SW480 (cell line): ENCODE measurements at regions not wholly inside any gene's neighbourhood (a gene's known extent, or its start where the extent isn't known, plus 50 kb on each side); places are given as distances from the start of the nearest gene placed in this dataset.

Experiments
- DNase-seq: peaks from one replicate; pipeline ENCODE4 v3.0.0-alpha.2; 2016; ENCODE audit warnings: low spot score

GRCh38 chr11:92662601-92663360 is 306.7 kb upstream of the MTNR1B start:
- DNase-seq: no peak

- DNase-seq: no peak
Measured at GRCh38 chr11:92663539-92663938, 305.9 kb upstream of the MTNR1B start.

DNA sequence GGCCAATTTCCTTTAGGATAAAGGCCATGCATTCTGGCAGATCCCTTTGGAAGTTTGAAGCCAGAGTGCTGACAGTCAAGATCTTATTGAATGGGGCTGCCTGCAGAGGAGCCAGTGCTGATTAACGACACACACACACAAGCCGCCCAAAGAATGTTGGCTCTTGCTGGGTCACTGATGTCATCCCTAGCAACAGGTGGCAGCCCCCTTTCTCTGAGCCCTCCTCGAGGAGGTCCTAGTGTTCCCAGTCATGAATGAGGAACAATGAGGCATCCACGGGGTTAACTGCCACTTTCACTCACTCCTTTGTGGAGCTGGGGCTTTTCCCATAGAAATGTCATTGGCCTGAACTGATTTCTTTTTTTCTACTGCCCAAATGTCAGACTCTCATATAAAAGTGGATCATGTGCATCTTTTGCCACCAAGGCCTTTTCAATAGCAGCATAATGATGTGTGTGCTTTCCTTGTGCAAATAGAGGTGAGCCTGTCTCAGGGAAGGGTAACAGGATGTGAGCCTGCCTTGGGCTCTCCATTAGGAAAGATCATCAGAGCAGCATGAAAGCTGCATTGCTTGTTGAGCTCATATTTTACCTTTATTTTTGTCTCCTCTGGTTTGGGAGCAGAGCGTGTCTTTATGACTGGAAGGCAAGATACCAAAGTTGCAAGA is 301.8 kb upstream of the MTNR1B start:
- no peak for DNase-seq

GRCh38 chr11:92670308-92670890 is 299.1 kb upstream of the MTNR1B start:
- DNase-seq: no peak

GRCh38 chr11:92671081-92671480 is 298.4 kb upstream of the MTNR1B start:
- no peak for DNase-seq

- DNase-seq: no peak
Measured at GRCh38 chr11:92675303-92675702, 294.1 kb upstream of the MTNR1B start.

DNA sequence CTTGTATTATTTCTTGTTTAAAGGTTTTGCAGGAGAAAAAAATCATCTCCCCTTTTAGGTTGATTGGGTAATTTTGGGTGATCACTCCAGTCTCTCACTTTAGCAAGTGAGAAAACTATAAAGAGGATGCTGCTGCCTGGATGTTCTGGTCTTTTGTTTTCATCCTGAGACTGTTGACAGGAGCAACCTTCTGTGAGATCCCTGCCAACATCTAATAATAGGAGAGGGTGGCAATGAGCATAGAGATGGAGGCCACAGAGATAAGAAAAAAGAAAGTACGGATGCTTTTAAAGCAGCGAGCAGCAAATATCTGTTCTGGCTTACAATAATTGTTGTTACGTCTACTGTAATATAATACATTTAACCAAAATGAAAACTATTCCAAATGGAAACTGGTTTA is 293.6 kb upstream of the MTNR1B start:
- no peak for DNase-seq

GRCh38 chr11:92678008-92678611 is 291.3 kb upstream of the MTNR1B start:
- DNase-seq: no peak

DNA sequence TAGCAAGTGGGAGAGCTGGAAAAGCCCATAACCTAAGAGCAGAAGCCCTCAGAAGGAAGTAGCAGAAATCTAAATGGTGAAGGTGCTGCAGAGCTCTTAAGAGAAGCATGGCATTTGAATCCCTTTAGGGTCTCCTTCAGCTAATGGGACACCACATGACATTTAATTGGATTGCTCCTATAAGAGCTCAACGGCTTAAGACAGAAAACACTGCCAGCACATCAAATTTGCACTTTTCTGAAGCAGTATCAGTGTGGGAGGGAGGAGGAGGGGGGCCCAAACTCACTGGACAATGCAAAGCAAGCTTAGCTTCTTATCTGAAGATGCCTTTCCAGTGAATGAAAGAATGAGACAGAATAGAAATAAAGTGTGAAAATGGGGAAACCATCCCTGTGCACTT is 287.9 kb upstream of the MTNR1B start:
- DNase-seq: no peak

DNA sequence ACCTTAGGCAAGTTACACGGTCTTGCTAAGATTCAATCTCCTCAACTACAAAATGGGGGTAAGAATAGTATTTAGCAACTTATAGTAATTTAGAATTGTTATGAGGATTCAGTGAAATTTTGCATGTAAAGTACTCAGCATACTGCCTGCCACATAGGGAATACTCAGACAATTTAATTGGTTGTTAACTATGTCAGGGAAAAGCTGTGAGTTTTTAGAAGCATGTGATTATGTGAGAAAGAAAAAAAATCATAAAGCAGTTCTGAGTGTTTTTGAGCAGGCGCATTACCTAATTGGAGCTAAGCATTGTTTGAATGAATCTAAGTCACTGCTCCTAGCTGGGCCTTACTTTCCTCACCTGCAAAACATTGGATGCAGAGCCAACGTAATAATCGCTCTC is 287.3 kb upstream of the MTNR1B start:
- no peak for DNase-seq

DNA sequence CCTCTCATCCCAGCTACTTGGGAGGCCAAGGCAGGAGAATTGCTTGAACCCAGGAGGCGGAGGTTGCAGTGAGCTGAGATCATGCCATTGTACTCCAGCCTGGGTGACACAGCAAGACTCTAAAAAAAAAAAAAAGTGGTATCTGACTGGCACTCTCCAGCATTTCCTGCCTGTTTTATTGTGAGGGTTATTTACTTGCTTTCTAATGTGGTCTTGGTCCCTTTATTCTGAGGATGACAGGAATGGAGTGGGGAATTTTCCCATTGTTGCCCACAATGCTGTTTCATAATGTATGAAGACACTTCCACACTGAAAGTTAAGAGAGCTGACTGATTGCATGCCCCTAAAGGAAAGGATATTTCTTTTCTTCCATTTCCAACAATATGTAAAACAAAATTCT is 286.5 kb upstream of the MTNR1B start:
- DNase-seq: no peak

- DNase-seq: no peak
Measured at GRCh38 chr11:92685049-92685448, 284.4 kb upstream of the MTNR1B start.

DNA sequence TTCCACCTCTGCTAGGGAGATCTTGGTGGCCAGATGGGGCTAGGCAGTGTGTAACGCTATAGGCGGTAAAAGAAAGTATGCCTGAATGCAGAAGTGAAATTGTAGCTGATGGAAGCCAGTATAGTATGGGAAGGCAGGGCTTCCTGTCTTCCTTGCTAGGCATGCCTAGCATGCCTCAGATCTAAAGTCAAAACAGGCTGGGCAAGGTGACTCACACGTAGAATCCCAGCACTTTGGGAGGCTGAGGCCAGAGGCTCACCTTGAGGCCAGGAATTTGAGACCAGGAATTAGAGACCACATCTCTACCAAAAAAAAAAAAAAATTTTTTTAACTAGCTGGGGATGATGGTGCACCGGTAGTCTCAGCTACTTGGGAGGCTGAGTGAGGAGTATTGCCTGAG is 281.7 kb upstream of the MTNR1B start:
- no peak for DNase-seq

DNA sequence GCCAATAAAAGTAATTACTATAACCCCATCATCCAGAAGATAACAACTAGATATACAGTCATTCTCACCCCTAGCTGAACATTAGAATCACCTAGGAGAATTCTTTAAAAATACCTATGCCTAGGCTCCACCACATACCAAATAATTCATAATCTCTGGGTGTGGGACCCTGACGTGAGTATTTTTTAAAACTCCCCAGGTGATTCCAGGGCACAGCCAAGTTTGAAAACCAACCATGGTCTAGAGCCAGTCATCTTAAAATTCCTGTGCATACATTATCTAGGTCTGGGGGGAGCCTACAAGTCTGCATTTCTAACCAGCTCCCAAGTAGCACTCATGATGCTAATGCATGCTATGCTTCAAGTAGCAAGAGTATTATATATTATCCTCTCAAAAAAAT is 281.0 kb upstream of the MTNR1B start:
- no peak for DNase-seq

GRCh38 chr11:92692826-92693546 is 276.5 kb upstream of the MTNR1B start:
- no peak for DNase-seq

DNA sequence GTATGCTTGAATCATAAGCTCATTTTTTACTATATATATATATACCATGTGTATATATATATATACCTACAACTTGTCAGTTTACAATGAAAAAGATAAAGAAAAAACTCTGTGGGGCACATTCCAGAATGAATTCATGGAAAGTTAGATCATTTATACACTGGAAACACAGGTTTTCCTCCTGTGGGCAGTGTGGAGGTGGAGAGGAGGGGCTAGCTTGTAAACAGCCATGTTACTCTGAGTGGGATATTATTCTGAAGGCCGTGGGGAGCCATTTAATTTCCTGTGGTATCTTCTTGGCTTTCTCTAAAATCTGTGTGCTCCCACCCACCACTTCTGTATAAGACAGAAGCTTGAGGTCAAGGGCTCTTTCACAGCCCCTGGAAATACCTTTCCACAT is 273.4 kb upstream of the MTNR1B start:
- DNase-seq: no peak

DNA sequence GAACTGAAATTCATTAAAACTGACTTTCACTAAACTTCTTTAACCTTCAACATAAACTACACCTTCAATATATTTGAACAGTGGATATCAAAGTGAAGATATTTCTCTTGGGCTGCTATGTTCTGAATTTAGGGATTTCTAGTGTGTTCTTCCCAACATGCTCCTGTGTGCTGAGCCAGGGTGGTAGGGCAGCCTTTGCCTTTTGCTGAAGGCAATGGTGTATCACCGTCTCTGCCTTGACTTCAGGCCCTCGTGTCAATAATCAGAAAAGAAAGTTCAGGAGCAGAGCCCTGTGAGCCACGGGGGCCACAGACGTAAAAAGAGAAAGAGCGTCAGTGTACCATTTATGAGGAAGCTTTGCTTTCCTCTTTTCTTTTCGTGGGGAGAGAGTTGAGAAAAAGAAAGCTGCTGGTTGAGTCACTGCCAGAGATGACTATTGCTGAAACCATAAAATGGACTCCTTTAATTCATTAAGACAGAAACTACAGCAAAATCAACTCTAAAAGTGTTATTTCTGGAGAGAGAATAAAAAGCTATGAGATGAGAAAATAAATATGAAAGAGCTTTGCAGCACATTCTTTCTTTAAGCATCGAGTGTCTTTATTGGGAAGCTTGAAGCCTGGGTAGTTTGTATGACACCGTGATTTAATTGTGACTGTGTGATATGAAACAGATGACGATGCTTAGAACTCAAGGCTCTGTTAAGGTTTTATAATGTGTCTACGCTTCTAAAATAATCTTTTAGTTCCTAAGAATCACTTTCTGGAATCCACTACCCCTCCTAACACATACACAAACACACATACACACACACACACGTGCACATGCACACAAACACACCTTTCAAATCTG is 271.8 kb upstream of the MTNR1B start:
- no peak for DNase-seq

- DNase-seq: no peak
Measured at GRCh38 chr11:92698742-92699141, 270.7 kb upstream of the MTNR1B start.

- no peak for DNase-seq
Measured at GRCh38 chr11:92702037-92702804, 267.2 kb upstream of the MTNR1B start.

DNA sequence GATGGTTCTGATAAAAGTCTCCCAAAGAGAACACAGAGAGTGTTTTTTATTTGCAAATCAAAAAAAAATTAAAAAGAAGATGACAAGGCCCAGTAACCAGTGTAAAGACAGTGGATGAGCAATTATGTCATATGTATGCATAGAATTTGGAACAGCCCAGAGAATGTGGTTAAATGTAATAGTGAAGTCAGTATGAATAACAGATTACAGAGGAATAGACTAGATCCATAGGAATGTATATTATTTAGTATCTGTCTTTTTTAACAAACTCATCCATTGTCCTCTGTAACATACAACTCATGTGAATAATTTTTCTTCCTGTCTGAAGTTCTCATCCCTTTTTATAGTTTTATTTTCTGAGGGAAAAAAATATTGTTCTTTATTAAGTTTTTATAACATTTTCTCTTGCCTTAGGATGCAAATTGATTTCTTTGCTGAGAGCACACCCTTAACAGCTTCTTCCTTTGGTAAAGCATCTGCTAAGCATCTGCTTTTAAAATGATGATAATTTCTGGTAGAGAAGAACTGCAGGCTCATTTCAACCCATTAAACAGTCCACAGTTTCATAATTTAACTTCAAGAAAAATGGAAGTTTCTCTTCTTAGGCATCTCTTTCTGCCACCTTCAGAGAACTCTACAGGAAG is 266.5 kb upstream of the MTNR1B start:
- no peak for DNase-seq
